ENCODE measurements at regions not wholly inside any gene's neighbourhood (a gene's known extent, or its start where the extent isn't known, plus 50 kb on each side); places are given as distances from the start of the nearest gene placed in this dataset.

- Histone ChIP-seq H2BK120ac (ENCODE audit: insufficient read depth, low read length, poor library complexity) (no peak overlapping the region), H4K91ac (ENCODE audit: low read depth, low read length) (no peak overlapping the region), H2AK5ac (ENCODE audit: low read length) (no peak overlapping the region), H3K4me2 (ENCODE audit: low read length) (no peak overlapping the region), H3K27me3 (ENCODE audit: insufficient read depth, low read length) (no peaks in the 10 kb centered on the region), H3K9ac (ENCODE audit: low read length) (no peak overlapping the region), H3K14ac (ENCODE audit: low read length) (no peak overlapping the region), H3K4me3 (ENCODE audit: low read depth, low read length) (no peak overlapping the region), H2AFZ (ENCODE audit: insufficient read depth, low read length, poor library complexity) (no peak overlapping the region), H3K79me1 (ENCODE audit: low read length) (no peaks in the 10 kb centered on the region), H3K79me2 (ENCODE audit: control insufficient read depth, insufficient read depth, low read length, poor library complexity) (no peaks in the 10 kb centered on the region), H3K36me3 (ENCODE audit: control insufficient read depth in 1 of 2, insufficient read depth in 2 of 2, low read length in 2 of 2) (no peaks in the 10 kb centered on the region), H3K18ac (ENCODE audit: low read length) (no peak overlapping the region), H3K23ac (ENCODE audit: low read length) (no peak overlapping the region), H4K12ac (ENCODE audit: low read depth, low read length) (no peak overlapping the region), H3K27ac (ENCODE audit: low read depth, low read length) (no peak overlapping the region), H2BK5ac (ENCODE audit: low read depth, low read length, poor library complexity) (no peak overlapping the region), H4K8ac (ENCODE audit: low read depth, low read length) (no peak overlapping the region), H2BK12ac (ENCODE audit: low read length) (no peak overlapping the region), H3K4me1 (ENCODE audit: control insufficient read depth in 1 of 2, insufficient read depth in 2 of 2, low read length in 2 of 2) (peaks cover 0 to 3% of the 10 kb centered on the region in 2 experiments), H3K9me3 (ENCODE audit: insufficient read depth, low read depth, low read length) (no peaks in the 10 kb centered on the region), H3K4ac (ENCODE audit: low read depth, low read length) (no peak overlapping the region)
- WGBS (ENCODE audit: extremely low coverage, insufficient coverage, insufficient read length): no CpG with 5 or more reads among the region's 9 CpGs
- DNase-seq: no peak
Measured at GRCh38 chr15:46676233-46677206, 1040.8 kb upstream of the SEMA6D start.

GRCh38 chr15:46677491-46677890 lies 1039.8 kb upstream of the SEMA6D start:
- no peak overlapping the region for H2BK12ac ChIP-seq (ENCODE audit: low read length)
- H3K14ac ChIP-seq (ENCODE audit: low read length): no peak overlapping the region
- H3K18ac ChIP-seq (ENCODE audit: low read length): no peak overlapping the region
- H4K91ac ChIP-seq (ENCODE audit: low read depth, low read length): no peak overlapping the region
- H3K79me1 ChIP-seq (ENCODE audit: low read length): no peaks in the 10 kb centered on the region
- no peak overlapping the region for H2BK120ac ChIP-seq (ENCODE audit: insufficient read depth, low read length, poor library complexity)
- H3K4me2 ChIP-seq (ENCODE audit: low read length): no peak overlapping the region
- peaks cover 0 to 3% of the 10 kb centered on the region in 2 experiments for H3K4me1 ChIP-seq (ENCODE audit: control insufficient read depth in 1 of 2, insufficient read depth in 2 of 2, low read length in 2 of 2)
- H3K9me3 ChIP-seq (ENCODE audit: insufficient read depth, low read depth, low read length): no peaks in the 10 kb centered on the region
- no peak overlapping the region for H3K9ac ChIP-seq (ENCODE audit: low read length)
- no CpG with 5 or more reads among the region's 6 CpGs for WGBS (ENCODE audit: extremely low coverage, insufficient coverage, insufficient read length)
- H4K8ac ChIP-seq (ENCODE audit: low read depth, low read length): no peak overlapping the region
- H2AK5ac ChIP-seq (ENCODE audit: low read length): no peak overlapping the region
- H4K12ac ChIP-seq (ENCODE audit: low read depth, low read length): no peak overlapping the region
- no peaks in the 10 kb centered on the region for H3K79me2 ChIP-seq (ENCODE audit: control insufficient read depth, insufficient read depth, low read length, poor library complexity)
- DNase-seq: no peak
- H3K4me3 ChIP-seq (ENCODE audit: low read depth, low read length): no peak overlapping the region
- H3K36me3 ChIP-seq (ENCODE audit: control insufficient read depth in 1 of 2, insufficient read depth in 2 of 2, low read length in 2 of 2): no peaks in the 10 kb centered on the region
- no peak overlapping the region for H3K23ac ChIP-seq (ENCODE audit: low read length)
- no peak overlapping the region for H3K4ac ChIP-seq (ENCODE audit: low read depth, low read length)
- no peaks in the 10 kb centered on the region for H3K27me3 ChIP-seq (ENCODE audit: insufficient read depth, low read length)
- no peak overlapping the region for H3K27ac ChIP-seq (ENCODE audit: low read depth, low read length)
- H2AFZ ChIP-seq (ENCODE audit: insufficient read depth, low read length, poor library complexity): no peak overlapping the region
- no peak overlapping the region for H2BK5ac ChIP-seq (ENCODE audit: low read depth, low read length, poor library complexity)

- no peaks in the 10 kb centered on the region for H3K9me3 ChIP-seq (ENCODE audit: insufficient read depth, low read depth, low read length)
- no peak overlapping the region for H3K23ac ChIP-seq (ENCODE audit: low read length)
- H3K4me2 ChIP-seq (ENCODE audit: low read length): no peak overlapping the region
- WGBS (ENCODE audit: extremely low coverage, insufficient coverage, insufficient read length): no CpG with 5 or more reads among the region's 1 CpG
- peak in 1 of 2 donors; percentile 27 for DNase-seq
- H3K4ac ChIP-seq (ENCODE audit: low read depth, low read length): no peak overlapping the region
- no peak overlapping the region for H4K91ac ChIP-seq (ENCODE audit: low read depth, low read length)
- H3K4me1 ChIP-seq (ENCODE audit: control insufficient read depth in 1 of 2, insufficient read depth in 2 of 2, low read length in 2 of 2): peaks cover 0 to 3% of the 10 kb centered on the region in 2 experiments
- no peaks in the 10 kb centered on the region for H3K79me2 ChIP-seq (ENCODE audit: control insufficient read depth, insufficient read depth, low read length, poor library complexity)
- no peak overlapping the region for H2BK12ac ChIP-seq (ENCODE audit: low read length)
- H3K4me3 ChIP-seq (ENCODE audit: low read depth, low read length): no peak overlapping the region
- no peak overlapping the region for H3K27ac ChIP-seq (ENCODE audit: low read depth, low read length)
- no peak overlapping the region for H3K9ac ChIP-seq (ENCODE audit: low read length)
- no peaks in the 10 kb centered on the region for H3K79me1 ChIP-seq (ENCODE audit: low read length)
- no peak overlapping the region for H4K12ac ChIP-seq (ENCODE audit: low read depth, low read length)
- H2BK5ac ChIP-seq (ENCODE audit: low read depth, low read length, poor library complexity): no peak overlapping the region
- no peak overlapping the region for H3K18ac ChIP-seq (ENCODE audit: low read length)
- H4K8ac ChIP-seq (ENCODE audit: low read depth, low read length): no peak overlapping the region
- H3K14ac ChIP-seq (ENCODE audit: low read length): no peak overlapping the region
- no peak overlapping the region for H2AFZ ChIP-seq (ENCODE audit: insufficient read depth, low read length, poor library complexity)
- no peak overlapping the region for H2BK120ac ChIP-seq (ENCODE audit: insufficient read depth, low read length, poor library complexity)
- H3K27me3 ChIP-seq (ENCODE audit: insufficient read depth, low read length): no peaks in the 10 kb centered on the region
- H2AK5ac ChIP-seq (ENCODE audit: low read length): no peak overlapping the region
- H3K36me3 ChIP-seq (ENCODE audit: control insufficient read depth in 1 of 2, insufficient read depth in 2 of 2, low read length in 2 of 2): no peaks in the 10 kb centered on the region
Measured at GRCh38 chr15:46681901-46682300, 1035.4 kb upstream of the SEMA6D start.

- H4K91ac ChIP-seq (ENCODE audit: low read depth, low read length): no peak overlapping the region
- no CpG with 5 or more reads among the region's 5 CpGs for WGBS (ENCODE audit: extremely low coverage, insufficient coverage, insufficient read length)
- H3K9ac ChIP-seq (ENCODE audit: low read length): no peak overlapping the region
- H2AK5ac ChIP-seq (ENCODE audit: low read length): no peak overlapping the region
- H2BK120ac ChIP-seq (ENCODE audit: insufficient read depth, low read length, poor library complexity): peak overlapping the region; percentile 33
- no peak overlapping the region for H3K23ac ChIP-seq (ENCODE audit: low read length)
- no peak overlapping the region for H3K27ac ChIP-seq (ENCODE audit: low read depth, low read length)
- no peak for DNase-seq
- H2BK12ac ChIP-seq (ENCODE audit: low read length): no peak overlapping the region
- no peak overlapping the region for H3K18ac ChIP-seq (ENCODE audit: low read length)
- no peak overlapping the region for H3K14ac ChIP-seq (ENCODE audit: low read length)
- no peak overlapping the region for H2AFZ ChIP-seq (ENCODE audit: insufficient read depth, low read length, poor library complexity)
- H3K4me3 ChIP-seq (ENCODE audit: low read depth, low read length): no peak overlapping the region
- no peak overlapping the region for H2BK5ac ChIP-seq (ENCODE audit: low read depth, low read length, poor library complexity)
- no peak overlapping the region for H4K12ac ChIP-seq (ENCODE audit: low read depth, low read length)
- H3K4me1 ChIP-seq (ENCODE audit: control insufficient read depth in 1 of 2, insufficient read depth in 2 of 2, low read length in 2 of 2): peaks cover 0 to 3% of the 10 kb centered on the region in 2 experiments
- no peaks in the 10 kb centered on the region for H3K79me1 ChIP-seq (ENCODE audit: low read length)
- no peaks in the 10 kb centered on the region for H3K9me3 ChIP-seq (ENCODE audit: insufficient read depth, low read depth, low read length)
- no peaks in the 10 kb centered on the region for H3K27me3 ChIP-seq (ENCODE audit: insufficient read depth, low read length)
- H3K4me2 ChIP-seq (ENCODE audit: low read length): no peak overlapping the region
- no peaks in the 10 kb centered on the region for H3K36me3 ChIP-seq (ENCODE audit: control insufficient read depth in 1 of 2, insufficient read depth in 2 of 2, low read length in 2 of 2)
- H3K4ac ChIP-seq (ENCODE audit: low read depth, low read length): no peak overlapping the region
- H3K79me2 ChIP-seq (ENCODE audit: control insufficient read depth, insufficient read depth, low read length, poor library complexity): no peaks in the 10 kb centered on the region
- no peak overlapping the region for H4K8ac ChIP-seq (ENCODE audit: low read depth, low read length)
Measured at GRCh38 chr15:46682969-46683791, 1034.1 kb upstream of the SEMA6D start.
